IMR-90 (cell line): ENCODE measurements at regions not wholly inside any gene's neighbourhood (a gene's known extent, or its start where the extent isn't known, plus 50 kb on each side); places are given as distances from the start of the nearest gene placed in this dataset.

Experiments used
- ATAC-seq: fragments of 200-7000 bp; cut with Tn5 transposase; 2 replicates; pipeline ENCODE4 v1.9.1; 2020; ENCODE audit warnings: low read depth, mild to moderate bottlenecking, moderate library complexity
- BruUV-seq: library from RNA; stranded (reverse); fragments of 400-500 nt; replicated peaks from 2 replicates; lab custom pipeline; 2021; lab: Mats Ljungman, UMichigan
- CTCF ChIA-PET: fragments of 300-600 bp; formaldehyde crosslinking; extraction: SDS; loops from one replicate; lab custom pipeline; 2021; ENCODE audit warnings: antibody characterized with exemption; lab: Yijun Ruan, JAX
- POLR2A ChIA-PET: fragments of 300-600 bp; sonication (Branson Sonifier 250); formaldehyde crosslinking; loops from one replicate; lab custom pipeline; 2022; ENCODE audit warnings: antibody characterized with exemption; ENCODE audit not compliant: unreplicated experiment; lab: Charles Lee
- DNase-seq: peaks from one replicate; pipeline ENCODE4 v3.0.0; 2013
- H2AFZ ChIP-seq: replicated peaks from 2 replicates; pipeline ENCODE3; 2013; ENCODE audit warnings: low read length, mild to moderate bottlenecking; ENCODE audit not compliant: poor library complexity
- H2AK5ac ChIP-seq: 2 replicates; pipeline ENCODE4 v1.6.1; 2013; ENCODE audit warnings: low read depth, low read length, inconsistent platforms
- H2AK9ac ChIP-seq: replicated peaks from 2 replicates; pipeline ENCODE3; 2013; ENCODE audit warnings: mild to moderate bottlenecking, low read depth, low read length, moderate library complexity; ENCODE audit not compliant: poor library complexity
- H2BK120ac ChIP-seq: 2 replicates; pipeline ENCODE4 v1.6.1; 2013; ENCODE audit warnings: low read depth, low read length, inconsistent platforms
- H2BK15ac ChIP-seq: 3 replicates; pipeline ENCODE4 v1.6.1; 2013; ENCODE audit warnings: low read depth, low read length, inconsistent platforms
- H2BK20ac ChIP-seq: 2 replicates; pipeline ENCODE4 v1.6.1; 2013; ENCODE audit warnings: low read depth, mild to moderate bottlenecking, inconsistent platforms, low read length, moderate library complexity
- H2BK5ac ChIP-seq: 2 replicates; pipeline ENCODE4 v1.6.1; 2013; ENCODE audit warnings: mild to moderate bottlenecking, low read depth, low read length, inconsistent platforms; ENCODE audit not compliant: poor library complexity, severe bottlenecking
- H3K14ac ChIP-seq: replicated peaks from 2 replicates; pipeline ENCODE4 v1.6.1; 2013; ENCODE audit warnings: low read depth, low read length, inconsistent platforms
- H3K18ac ChIP-seq: 2 replicates; pipeline ENCODE4 v1.6.1; 2013; ENCODE audit warnings: low read depth, low read length, control low read depth
- H3K23ac ChIP-seq: 2 replicates; pipeline ENCODE4 v1.6.1; 2013; ENCODE audit warnings: low read depth, low read length, inconsistent platforms
- H3K27ac ChIP-seq: 2 replicates; pipeline ENCODE4 v1.5.1; 2013; ENCODE audit warnings: mild to moderate bottlenecking, control low read depth, low read length; ENCODE audit not compliant: insufficient read depth
- H3K27me3 ChIP-seq: 2 replicates; pipeline ENCODE4 v1.6.1; 2013; ENCODE audit warnings: low read length; ENCODE audit not compliant: control insufficient read depth, insufficient read depth
- H3K36me3 ChIP-seq: 2 replicates; pipeline ENCODE4 v1.6.1; 2013; ENCODE audit warnings: low read length, mixed read lengths; ENCODE audit not compliant: control insufficient read depth, insufficient read depth
- H3K4ac ChIP-seq: 2 replicates; pipeline ENCODE4 v1.6.1; 2013; ENCODE audit warnings: low read depth, low read length, inconsistent platforms
- H3K4me1 ChIP-seq: 2 replicates; pipeline ENCODE4 v1.6.1; 2013; ENCODE audit warnings: low read length, mixed read lengths; ENCODE audit not compliant: control insufficient read depth, insufficient read depth
- H3K4me2 ChIP-seq: 2 replicates; pipeline ENCODE4 v1.6.1; 2013; ENCODE audit warnings: low read depth, mild to moderate bottlenecking, control low read depth, low read length, moderate library complexity
- H3K4me3 ChIP-seq: 2 replicates; pipeline ENCODE4 v1.5.1; 2013; ENCODE audit warnings: low read depth, mild to moderate bottlenecking, control low read depth, low read length, moderate library complexity; ENCODE audit not compliant: insufficient read depth
- H3K56ac ChIP-seq: 2 replicates; pipeline ENCODE4 v1.6.1; 2013; ENCODE audit warnings: low read length, inconsistent platforms; ENCODE audit not compliant: insufficient read depth; ENCODE audit errors: extremely low read depth
- H3K79me1 ChIP-seq, 2 experiments: 2 replicates each; pipeline ENCODE4 v1.6.1; 2013; ENCODE audit warnings: low read length in 2 of 2, inconsistent platforms in 1 of 2, low read depth in 1 of 2
- H3K9ac ChIP-seq: 2 replicates; pipeline ENCODE4 v1.6.1; 2013; ENCODE audit warnings: low read depth, low read length, control low read depth
- H3K9me1 ChIP-seq: 2 replicates; pipeline ENCODE4 v1.6.1; 2013; ENCODE audit warnings: low read length, inconsistent platforms; ENCODE audit not compliant: insufficient read depth
- H3K9me3 ChIP-seq: 2 replicates; pipeline ENCODE4 v1.6.1; 2013; ENCODE audit warnings: low read length; ENCODE audit not compliant: control insufficient read depth, insufficient read depth
- H4K20me1 ChIP-seq: 2 replicates; pipeline ENCODE4 v1.6.1; 2013; ENCODE audit warnings: low read length, inconsistent platforms; ENCODE audit not compliant: insufficient read depth
- H4K5ac ChIP-seq: 2 replicates; pipeline ENCODE4 v1.6.1; 2013; ENCODE audit warnings: mild to moderate bottlenecking, low read depth, low read length, control low read depth
- H4K8ac ChIP-seq, 2 experiments: 2 replicates each; pipeline ENCODE4 v1.6.1; 2013; ENCODE audit warnings: low read depth in 2 of 2, low read length in 2 of 2, control low read depth in 1 of 2, inconsistent platforms in 1 of 2
- H4K91ac ChIP-seq: 2 replicates; pipeline ENCODE4 v1.6.1; 2013; ENCODE audit warnings: low read depth, low read length, inconsistent platforms; ENCODE audit not compliant: insufficient read depth
- BHLHE40 ChIP-seq: fragments of 150-350 bp; IDR thresholded peaks from 2 replicates; pipeline ENCODE4 v1.6.1; 2016; ENCODE audit warnings: mild to moderate bottlenecking, low read depth, low read length
- CHD1 ChIP-seq: IDR thresholded peaks from 2 replicates; pipeline ENCODE4 v1.6.1; 2012; ENCODE audit warnings: low read depth, low read length, improper control_type of control experiment
- CTCF ChIP-seq: conservative IDR thresholded peaks from 2 replicates; pipeline ENCODE4 v1.5.1; 2012; ENCODE audit warnings: mild to moderate bottlenecking, low read depth, low read length, improper control_type of control experiment
- ELK1 ChIP-seq: fragments of 150-350 bp; IDR thresholded peaks from 2 replicates; pipeline ENCODE4 v1.6.1; 2016; ENCODE audit warnings: low read depth, mild to moderate bottlenecking, low read length, moderate library complexity, borderline replicate concordance
- MAFK ChIP-seq: IDR thresholded peaks from 2 replicates; pipeline ENCODE4 v1.6.1; 2012; ENCODE audit warnings: low read depth, low read length, improper control_type of control experiment
- MAZ ChIP-seq: IDR thresholded peaks from 2 replicates; pipeline ENCODE4 v1.6.1; 2012; ENCODE audit warnings: low read depth, mild to moderate bottlenecking, low read length, improper control_type of control experiment, moderate library complexity, borderline replicate concordance
- MXI1 ChIP-seq: IDR thresholded peaks from 2 replicates; pipeline ENCODE4 v1.6.1; 2012; ENCODE audit warnings: low read depth, mild to moderate bottlenecking, low read length, moderate library complexity, borderline replicate concordance
- NFE2L2 ChIP-seq: fragments of 150-350 bp; IDR thresholded peaks from 2 replicates; pipeline ENCODE4 v1.6.1; 2016; ENCODE audit warnings: low read depth, mild to moderate bottlenecking, low read length
- POLR2A ChIP-seq: IDR thresholded peaks from 2 replicates; pipeline ENCODE4 v1.6.1; 2012; ENCODE audit warnings: mild to moderate bottlenecking, low read depth, low read length
- RAD21 ChIP-seq: IDR thresholded peaks from 2 replicates; pipeline ENCODE4 v1.6.1; 2012; ENCODE audit warnings: low read length, improper control_type of control experiment
- RFX5 ChIP-seq: IDR thresholded peaks from 2 replicates; pipeline ENCODE4 v1.8.0; 2012; ENCODE audit warnings: low read depth, mild to moderate bottlenecking, low read length, moderate library complexity
- SMC3 ChIP-seq: fragments of 150-350 bp; IDR thresholded peaks from 2 replicates; pipeline ENCODE4 v1.6.1; 2016; ENCODE audit warnings: low read depth, mild to moderate bottlenecking, antibody characterized with exemption, low read length, moderate library complexity
- USF2 ChIP-seq: fragments of 150-350 bp; IDR thresholded peaks from 2 replicates; pipeline ENCODE4 v1.6.1; 2017; ENCODE audit warnings: mild to moderate bottlenecking, antibody characterized with exemption, low read length, low read depth
- WGBS, 2 experiments: methylation state at CpG; one replicate each; pipeline versions ENCODE4 v1.1.5 to v1.1.7; 2013; ENCODE audit warnings: missing lambda C conversion rate in 2 of 2; ENCODE audit not compliant: insufficient read length in 1 of 2; ENCODE audit errors: extremely low coverage in 2 of 2; 5-methylcytosine and 5-hydroxymethylcytosine counted together
- dilution Hi-C: fragments of 300-500 bp; cut with HindIII; formaldehyde crosslinking; loops from one replicate; pipeline ENCODE4 v1.14.3; 2018; ENCODE audit warnings: low sequenced_read_pairs; ENCODE audit not compliant: unreplicated experiment
- in situ Hi-C: fragments of 300-500 bp; cut with MboI; formaldehyde crosslinking; loops from 3 replicates; pipeline ENCODE4 v1.14.3; 2019; ENCODE audit warnings: low sequenced_read_pairs, inconsistent platforms, mixed read lengths
- intact Hi-C: fragments of 100-400 bp; cut with micrococcal nuclease; formaldehyde crosslinking; loops from 2 replicates; pipeline ENCODE4 v1.10.0; 2022

GRCh38 chr20:55266361-55266760, 739.0 kb downstream of the CBLN4 start:
- Histone ChIP-seq H3K36me3 (no peaks in the 10 kb centered on the region), H4K8ac (no peak overlapping the region), H4K20me1 (no peaks in the 10 kb centered on the region), H2BK5ac (no peak overlapping the region), H3K4me1 (no peaks in the 10 kb centered on the region), H3K9ac (no peak overlapping the region), H2BK120ac (no peak overlapping the region), H3K27ac (no peak overlapping the region), H3K4ac (no peak overlapping the region), H3K18ac (no peak overlapping the region), H3K9me1 (no peaks in the 10 kb centered on the region), H3K14ac (no peak overlapping the region), H4K91ac (no peak overlapping the region), H2BK20ac (no peak overlapping the region), H3K79me1 (no peaks in the 10 kb centered on the region), H3K4me3 (no peak overlapping the region), H3K9me3 (peaks cover 15% of the 10 kb centered on the region; the same call in 1 of the 2 replicates), H3K27me3 (no peaks in the 10 kb centered on the region), H3K4me2 (no peak overlapping the region), H2BK15ac (no peak overlapping the region), H3K56ac (no peak overlapping the region), H2AK9ac (no peak overlapping the region), H4K5ac (no peak overlapping the region), H2AK5ac (no peak overlapping the region), H3K23ac (no peak overlapping the region), H2AFZ (no peak overlapping the region)
- WGBS, 2 experiments: no CpG with 5 or more reads among the region's 1 CpG
- ChIA-PET POLR2A (no interaction called here), CTCF (no interaction called here)
- TF ChIP-seq POLR2A (no peak), ELK1 (no peak), CHD1 (no peak), RAD21 (no peak), BHLHE40 (no peak), MAFK (no peak), NFE2L2 (no peak), USF2 (no peak), MAZ (no peak), SMC3 (no peak), MXI1 (no peak), RFX5 (no peak), CTCF (no peak)
- intact Hi-C loops: no loop called here
- in situ Hi-C loops: no loop called here
- BruUV-seq: no TSS peak
- dilution Hi-C loops: no loop called here
- DNase-seq: no peak
- no peak for ATAC-seq
